CD4-positive, alpha-beta T cell (primary cell): ENCODE measurements at regions not wholly inside any gene's neighbourhood (a gene's known extent, or its start where the extent isn't known, plus 50 kb on each side); places are given as distances from the start of the nearest gene placed in this dataset.

Experiments
- ATAC-seq: fragments of 200-7000 bp; cut with Tn5 transposase; one replicate; pipeline ENCODE4 v1.10.0; 2022; ENCODE audit warnings: mild to moderate bottlenecking; ENCODE audit not compliant: poor library complexity
- CTCF ChIA-PET: fragments of 350-600 bp; sonication (Branson Sonifier 250); formaldehyde crosslinking; loops from one replicate; lab custom pipeline; 2021; ENCODE audit warnings: antibody characterized with exemption, inconsistent platforms; lab: Charles Lee
- POLR2A ChIA-PET: fragments of 350-600 bp; sonication (Branson Sonifier 250); formaldehyde crosslinking; loops from one replicate; lab custom pipeline; 2021; ENCODE audit warnings: antibody characterized with exemption, inconsistent platforms; lab: Charles Lee
- DNase-seq, 14 experiments: peaks; one replicate each; pipeline ENCODE4 v3.0.0-alpha.2; 2013 to 2020; ENCODE audit warnings: mixed read lengths in 2 of 14
- H3K27ac ChIP-seq, 2 donors: one replicate each; pipeline versions ENCODE4 v1.5.1 to v1.7.0; 2013; ENCODE audit warnings: low read length in 2 of 2, low read depth in 1 of 2, mild to moderate bottlenecking in 1 of 2
- H3K27me3 ChIP-seq, 2 experiments: 1 replicate in 1 of 2; 2 replicates in 1 of 2; pipeline versions ENCODE4 v1.6.1 to v1.7.0; 2013; ENCODE audit warnings: low read length in 2 of 2, control low read depth in 1 of 2, mild to moderate bottlenecking in 1 of 2, moderate library complexity in 1 of 2; ENCODE audit not compliant: insufficient read depth in 2 of 2, control insufficient read depth in 1 of 2
- H3K36me3 ChIP-seq: one replicate; pipeline ENCODE4 v1.6.1; 2013; ENCODE audit warnings: low read length, control low read depth; ENCODE audit not compliant: insufficient read depth
- H3K4me1 ChIP-seq: one replicate; pipeline ENCODE4 v1.6.1; 2013; ENCODE audit warnings: low read length, control low read depth; ENCODE audit not compliant: insufficient read depth
- H3K4me3 ChIP-seq: one replicate; pipeline ENCODE4 v1.5.1; 2013; ENCODE audit warnings: mild to moderate bottlenecking, low read length, moderate library complexity
- H3K9me3 ChIP-seq, 2 experiments: 1 replicate in 1 of 2; 2 replicates in 1 of 2; pipeline versions ENCODE4 v1.6.1 to v1.7.0; 2013; ENCODE audit warnings: low read length in 2 of 2, mild to moderate bottlenecking in 2 of 2, control low read depth in 1 of 2, moderate library complexity in 1 of 2; ENCODE audit not compliant: control insufficient read depth in 1 of 2, insufficient read depth in 1 of 2
- H3K27ac Mint-ChIP-seq: one replicate; pipeline ENCODE4 v1.8.0; 2020; ENCODE audit warnings: mixed read lengths
- H3K27me3 Mint-ChIP-seq: one replicate; pipeline ENCODE4 v1.8.0; 2021; ENCODE audit warnings: mixed read lengths
- H3K36me3 Mint-ChIP-seq: one replicate; pipeline ENCODE4 v1.8.0; 2021; ENCODE audit warnings: low read depth, mixed read lengths
- H3K4me1 Mint-ChIP-seq: one replicate; pipeline ENCODE4 v1.8.0; 2021; ENCODE audit warnings: low read depth, mixed read lengths
- H3K4me3 Mint-ChIP-seq: one replicate; pipeline ENCODE4 v1.8.0; 2020; ENCODE audit warnings: mild to moderate bottlenecking, mixed read lengths
- H3K9me3 Mint-ChIP-seq: one replicate; pipeline ENCODE4 v1.8.0; 2020; ENCODE audit warnings: mixed read lengths
- CTCF ChIP-seq: fragments of 200-600 bp; IDR thresholded peaks from one replicate; pipeline ENCODE4 v1.8.0; 2022; ENCODE audit warnings: antibody characterized with exemption, mild to moderate bottlenecking
- intact Hi-C, 2 experiments: fragments of 100-400 bp; cut with DNase I in 1 of 2; cut with micrococcal nuclease in 1 of 2; formaldehyde crosslinking; loops; one replicate each; pipeline versions ENCODE4 v1.15.1 to v1.9.0; 2023 to 2025; cut with DNase I, micrococcal nuclease

GRCh38 chr3:180362081-180362480, 239.9 kb upstream of the TTC14 start:
- H3K27ac ChIP-seq, result no peak overlapping the region
- Mint-ChIP-seq H3K27ac (no peak overlapping the region), H3K4me3 (no peak overlapping the region), H3K4me1 (no peaks in the 10 kb centered on the region), H3K27me3 (no peaks in the 10 kb centered on the region), H3K36me3 (no peaks in the 10 kb centered on the region), H3K9me3 (peaks cover 8% of the 10 kb centered on the region)
- no peaks in the 10 kb centered on the region for H3K9me3 ChIP-seq
- CTCF ChIA-PET, result no interaction called here
- ATAC-seq (no peak), DNase-seq (no peak)
- H3K27me3 ChIP-seq, result no peaks in the 10 kb centered on the region
- POLR2A ChIA-PET, result no interaction called here
- TF ChIP-seq CTCF, result no peak
- H3K4me3 ChIP-seq, result no peak overlapping the region
- no peaks in the 10 kb centered on the region for H3K4me1 ChIP-seq
- intact Hi-C loops, result no loop called here
- no peaks in the 10 kb centered on the region for H3K36me3 ChIP-seq

DNA sequence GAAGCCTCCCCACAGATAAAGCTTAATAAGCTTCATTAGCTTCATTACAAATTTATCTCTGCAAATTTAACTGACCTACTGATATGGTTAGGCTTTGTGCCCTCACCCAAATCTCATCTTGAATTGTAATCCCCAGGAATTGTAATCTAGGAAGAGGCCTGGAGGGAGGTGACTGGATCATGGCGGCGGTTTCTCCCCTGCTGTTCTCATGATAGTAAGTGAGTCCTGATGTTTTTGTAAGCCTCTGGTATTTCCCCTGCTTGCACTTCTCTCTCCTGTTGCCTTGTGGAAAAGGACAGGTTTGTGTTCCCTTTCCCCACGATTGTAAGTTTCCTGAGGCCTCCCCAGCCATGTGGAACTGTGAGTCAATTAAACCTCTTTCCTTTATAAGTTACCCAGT, 226.1 kb upstream of the TTC14 start:
- H3K36me3 Mint-ChIP-seq, result no peaks in the 10 kb centered on the region
- H3K4me3 ChIP-seq, result no peak overlapping the region
- H3K27ac ChIP-seq, result no peak overlapping the region
- no peak for ATAC-seq
- ChIA-PET POLR2A (no interaction called here), CTCF (no interaction called here)
- intact Hi-C loops, result no loop called here
- H3K9me3 ChIP-seq, result no peaks in the 10 kb centered on the region
- H3K9me3 Mint-ChIP-seq, result peaks cover 10% of the 10 kb centered on the region
- no peaks in the 10 kb centered on the region for H3K36me3 ChIP-seq
- TF ChIP-seq CTCF, result no peak
- no peaks in the 10 kb centered on the region for H3K4me1 ChIP-seq
- H3K4me1 Mint-ChIP-seq, result no peaks in the 10 kb centered on the region
- no peak overlapping the region for H3K27ac Mint-ChIP-seq
- DNase-seq, result no peak
- no peaks in the 10 kb centered on the region for H3K27me3 ChIP-seq
- H3K27me3 Mint-ChIP-seq, result no peaks in the 10 kb centered on the region
- no peak overlapping the region for H3K4me3 Mint-ChIP-seq

- intact Hi-C loops, result no loop called here
- H3K4me3 ChIP-seq, result no peak overlapping the region
- no peaks in the 10 kb centered on the region for H3K27me3 ChIP-seq
- ChIA-PET POLR2A (no interaction called here), CTCF (no interaction called here)
- TF ChIP-seq CTCF, result no peak
- H3K9me3 ChIP-seq, result no peaks in the 10 kb centered on the region
- ATAC-seq, result no peak
- Mint-ChIP-seq H3K27ac (no peak overlapping the region), H3K4me1 (no peaks in the 10 kb centered on the region), H3K9me3 (no peaks in the 10 kb centered on the region), H3K36me3 (no peaks in the 10 kb centered on the region), H3K27me3 (no peaks in the 10 kb centered on the region), H3K4me3 (no peak overlapping the region)
- H3K4me1 ChIP-seq, result no peaks in the 10 kb centered on the region
- no peaks in the 10 kb centered on the region for H3K36me3 ChIP-seq
- DNase-seq, result no peak
- H3K27ac ChIP-seq, result no peak overlapping the region
Observed at GRCh38 chr3:180378496-180378895, 223.5 kb upstream of the TTC14 start.
